Breast epithelium (tissue), 4 donors: ENCODE measurements at regions not wholly inside any gene's neighbourhood (a gene's known extent, or its start where the extent isn't known, plus 50 kb on each side); places are given as distances from the start of the nearest gene placed in this dataset.
"Not testable (repeated sequence)": the region's sequence is repeated elsewhere in the genome, so short reads cannot be mapped to it uniquely, and the experiment has no call there.

Experiments used
- DNase-seq, 2 donors: peaks; one replicate each; pipeline ENCODE4 v3.0.0-alpha.2; 2019; ENCODE audit warnings: low spot score in 2 of 2
- H3K27ac ChIP-seq, 2 donors: fragments of 200-600 bp; sonication (generic) in 1 of 2; one replicate each; pipeline ENCODE4 v1.5.1; 2016 to 2019; ENCODE audit warnings: mild to moderate bottlenecking in 1 of 2
- H3K27me3 ChIP-seq, 2 donors: fragments of 200-600 bp; sonication (generic) in 1 of 2; one replicate each; pipeline versions ENCODE4 v1.5.1 to v1.6.0; 2017 to 2019; ENCODE audit warnings: control low read depth in 1 of 2, mild to moderate bottlenecking in 1 of 2
- H3K36me3 ChIP-seq: fragments of 200-600 bp; one replicate; pipeline ENCODE4 v1.5.1; 2019
- H3K4me1 ChIP-seq, 2 donors: fragments of 200-600 bp; sonication (generic); one replicate each; pipeline ENCODE4 v1.5.1; 2016 to 2019; ENCODE audit warnings: control low read depth in 1 of 2
- H3K4me3 ChIP-seq, 3 donors: fragments of 200-600 bp; sonication (generic); 1 replicate in 2 of 3; 2 replicates in 1 of 3; pipeline ENCODE4 v1.5.1; 2016 to 2019; ENCODE audit warnings: mild to moderate bottlenecking in 3 of 3, moderate library complexity in 2 of 3
- H3K9me3 ChIP-seq, 2 donors: fragments of 200-600 bp; sonication (generic) in 1 of 2; one replicate each; pipeline ENCODE4 v1.5.1; 2016 to 2019; ENCODE audit warnings: control low read depth in 1 of 2
- POLR2A ChIP-seq: fragments of 450-650 bp; IDR thresholded peaks from one replicate; pipeline ENCODE4 v1.6.1; 2016; ENCODE audit warnings: antibody characterized with exemption, mild to moderate bottlenecking, moderate library complexity
- POLR2AphosphoS5 ChIP-seq, 3 donors: sonication (generic); formaldehyde crosslinking; IDR thresholded peaks; one replicate each; pipeline ENCODE4 v1.6.1; 2017; ENCODE audit warnings: antibody characterized with exemption in 3 of 3
- intact Hi-C: fragments of 100-400 bp; cut with DNase I; formaldehyde crosslinking; loops from one replicate; pipeline ENCODE4 v1.15.1; 2023; ENCODE audit warnings: low total_unique reads
- TF ChIP-seq, protein P1 (sequence below), 3 donors: fragments of 450-650 bp; IDR thresholded peaks; one replicate each; pipeline ENCODE4 v1.5.1; 2016 to 2017; ENCODE audit warnings: antibody characterized with exemption in 3 of 3, mild to moderate bottlenecking in 3 of 3, moderate library complexity in 3 of 3

DNA sequence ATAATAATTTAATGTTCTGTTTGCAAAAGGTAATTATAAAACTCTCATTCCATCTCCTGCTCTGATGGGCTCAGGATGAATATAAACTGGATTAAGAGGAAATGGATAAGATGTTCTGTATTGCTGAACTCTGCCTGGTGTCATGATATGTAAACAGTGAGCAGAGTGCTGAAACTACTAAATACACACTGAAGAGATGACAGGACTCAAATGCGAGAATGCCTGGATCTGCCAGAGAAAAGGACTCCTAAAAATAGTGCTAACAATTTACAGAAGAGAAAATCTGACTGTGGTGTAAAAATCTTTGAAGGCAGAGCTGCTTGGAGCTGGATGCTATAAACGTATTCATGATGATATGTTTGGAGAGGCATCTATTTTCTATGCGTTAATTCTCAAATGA is 303.2 kb downstream of the RWDD3 start:
- no peaks in the 10 kb centered on the region for H3K27me3 ChIP-seq
- H3K4me1 ChIP-seq = no peaks in the 10 kb centered on the region
- H3K27ac ChIP-seq = no peak overlapping the region
- no peak overlapping the region for H3K4me3 ChIP-seq
- no peaks in the 10 kb centered on the region for H3K9me3 ChIP-seq
- no peaks in the 10 kb centered on the region for H3K36me3 ChIP-seq
- intact Hi-C loops = no loop called here
- TF ChIP-seq, protein P1, sequence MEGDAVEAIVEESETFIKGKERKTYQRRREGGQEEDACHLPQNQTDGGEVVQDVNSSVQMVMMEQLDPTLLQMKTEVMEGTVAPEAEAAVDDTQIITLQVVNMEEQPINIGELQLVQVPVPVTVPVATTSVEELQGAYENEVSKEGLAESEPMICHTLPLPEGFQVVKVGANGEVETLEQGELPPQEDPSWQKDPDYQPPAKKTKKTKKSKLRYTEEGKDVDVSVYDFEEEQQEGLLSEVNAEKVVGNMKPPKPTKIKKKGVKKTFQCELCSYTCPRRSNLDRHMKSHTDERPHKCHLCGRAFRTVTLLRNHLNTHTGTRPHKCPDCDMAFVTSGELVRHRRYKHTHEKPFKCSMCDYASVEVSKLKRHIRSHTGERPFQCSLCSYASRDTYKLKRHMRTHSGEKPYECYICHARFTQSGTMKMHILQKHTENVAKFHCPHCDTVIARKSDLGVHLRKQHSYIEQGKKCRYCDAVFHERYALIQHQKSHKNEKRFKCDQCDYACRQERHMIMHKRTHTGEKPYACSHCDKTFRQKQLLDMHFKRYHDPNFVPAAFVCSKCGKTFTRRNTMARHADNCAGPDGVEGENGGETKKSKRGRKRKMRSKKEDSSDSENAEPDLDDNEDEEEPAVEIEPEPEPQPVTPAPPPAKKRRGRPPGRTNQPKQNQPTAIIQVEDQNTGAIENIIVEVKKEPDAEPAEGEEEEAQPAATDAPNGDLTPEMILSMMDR (IDR thresholded peaks at IDR 0.05) = no peak
- TF ChIP-seq POLR2A (no peak), POLR2AphosphoS5 (IDR thresholded peaks at IDR 0.05) (no peak)
- no peak for DNase-seq

GRCh38 chr1:95538242-95538641 is 304.2 kb downstream of the RWDD3 start:
- H3K9me3 ChIP-seq, intact Hi-C loops, DNase-seq, H3K4me3 ChIP-seq, H3K4me1 ChIP-seq, H3K27ac ChIP-seq, H3K27me3 ChIP-seq, H3K36me3 ChIP-seq: not testable (repeated sequence)

DNA sequence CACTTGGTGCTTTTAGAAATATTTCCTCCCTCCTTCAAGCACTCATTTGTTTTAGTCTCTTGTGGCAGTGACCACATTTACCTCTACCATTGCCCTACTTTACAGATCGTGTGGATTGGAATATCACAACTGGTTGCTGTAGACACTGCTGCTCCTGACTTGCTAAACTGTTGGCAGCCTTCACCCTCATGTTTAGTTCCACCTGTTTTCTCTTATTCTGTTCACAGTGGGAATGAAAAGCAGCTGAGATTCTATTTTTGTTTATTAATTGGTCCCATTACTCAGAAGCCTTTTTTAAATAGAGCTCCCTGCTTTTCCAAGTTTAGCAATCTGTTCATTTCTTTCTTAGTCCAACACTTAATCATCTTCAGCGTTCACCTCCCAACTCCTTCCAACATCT is 308.9 kb downstream of the RWDD3 start:
- Histone ChIP-seq H3K36me3 (no peaks in the 10 kb centered on the region), H3K27ac (no peak overlapping the region), H3K4me1 (no peaks in the 10 kb centered on the region), H3K4me3 (no peak overlapping the region), H3K27me3 (no peaks in the 10 kb centered on the region), H3K9me3 (no peaks in the 10 kb centered on the region)
- TF ChIP-seq POLR2AphosphoS5 (IDR thresholded peaks at IDR 0.05) = no peak
- no peak for TF ChIP-seq POLR2A
- TF ChIP-seq, protein P1 (IDR thresholded peaks at IDR 0.05) = no peak
- intact Hi-C loops = no loop called here
- DNase-seq = no peak

DNA sequence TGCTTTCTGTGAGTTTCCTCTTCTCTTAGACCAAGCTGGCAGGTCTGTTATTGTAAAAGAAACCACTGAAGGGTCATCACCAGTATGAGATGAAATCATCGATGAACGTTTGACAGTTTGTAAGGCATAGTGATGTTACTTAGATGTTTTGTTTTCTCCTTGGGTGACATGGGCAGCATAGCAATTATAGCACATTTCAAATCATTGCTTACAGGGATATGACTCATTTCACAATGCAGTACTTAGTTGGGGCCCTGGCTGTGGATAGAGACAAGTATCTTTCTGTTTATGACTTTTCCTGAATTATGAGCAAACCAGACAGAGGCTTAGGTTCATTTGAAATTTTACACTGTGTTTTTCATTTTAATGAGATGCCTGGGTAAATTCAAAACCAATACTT is 313.0 kb downstream of the RWDD3 start:
- H3K9me3 ChIP-seq = no peaks in the 10 kb centered on the region
- TF ChIP-seq, protein P1 (IDR thresholded peaks at IDR 0.05) = no peak
- TF ChIP-seq POLR2AphosphoS5 (IDR thresholded peaks at IDR 0.05) (no peak), POLR2A (no peak)
- no peak overlapping the region for H3K4me3 ChIP-seq
- no peak overlapping the region for H3K27ac ChIP-seq
- H3K4me1 ChIP-seq = no peaks in the 10 kb centered on the region
- no peaks in the 10 kb centered on the region for H3K36me3 ChIP-seq
- intact Hi-C loops = no loop called here
- no peak for DNase-seq
- H3K27me3 ChIP-seq = no peaks in the 10 kb centered on the region

GRCh38 chr1:95548211-95548610 is 314.2 kb downstream of the RWDD3 start:
- H3K27me3 ChIP-seq = no peaks in the 10 kb centered on the region
- H3K27ac ChIP-seq = no peak overlapping the region
- H3K36me3 ChIP-seq = no peaks in the 10 kb centered on the region
- DNase-seq = no peak
- intact Hi-C loops = no loop called here
- TF ChIP-seq, protein P1 (IDR thresholded peaks at IDR 0.05) = no peak
- TF ChIP-seq POLR2A = no peak
- no peak for TF ChIP-seq POLR2AphosphoS5 (IDR thresholded peaks at IDR 0.05)
- H3K4me1 ChIP-seq = no peaks in the 10 kb centered on the region
- H3K9me3 ChIP-seq = no peaks in the 10 kb centered on the region
- H3K4me3 ChIP-seq = no peak overlapping the region

DNA sequence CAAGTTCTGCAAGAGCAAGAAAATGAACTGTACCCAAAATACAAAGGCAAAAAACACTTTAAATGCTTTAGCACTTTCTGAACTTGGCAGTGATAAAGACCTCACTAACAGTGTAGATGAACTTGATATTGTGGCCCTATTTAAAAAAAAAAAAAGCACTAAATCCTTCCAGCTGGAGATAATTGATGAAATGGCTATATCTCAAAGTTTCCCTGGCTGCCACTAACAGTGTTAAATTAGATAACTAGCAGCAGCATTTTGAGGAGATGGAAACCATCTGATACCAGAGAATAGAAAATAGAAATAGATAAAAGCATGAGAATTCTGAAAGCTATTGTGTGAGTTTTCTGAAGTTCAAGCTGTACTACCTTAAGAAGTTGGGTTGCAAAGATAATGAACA is 317.2 kb downstream of the RWDD3 start:
- H3K36me3 ChIP-seq = no peaks in the 10 kb centered on the region
- no peaks in the 10 kb centered on the region for H3K4me1 ChIP-seq
- intact Hi-C loops = no loop called here
- no peak overlapping the region for H3K4me3 ChIP-seq
- no peak for TF ChIP-seq POLR2AphosphoS5 (IDR thresholded peaks at IDR 0.05)
- H3K9me3 ChIP-seq = no peaks in the 10 kb centered on the region
- H3K27ac ChIP-seq = no peak overlapping the region
- H3K27me3 ChIP-seq = no peaks in the 10 kb centered on the region
- no peak for DNase-seq
